Limb (tissue), 2 donors: ENCODE measurements at regions not wholly inside any gene's neighbourhood (a gene's known extent, or its start where the extent isn't known, plus 50 kb on each side); places are given as distances from the start of the nearest gene placed in this dataset.
"Not testable (repeated sequence)": the region's sequence is repeated elsewhere in the genome, so short reads cannot be mapped to it uniquely, and the experiment has no call there.

Experiments used
- DNase-seq, 2 donors: peaks; one replicate each; pipeline ENCODE4 v3.0.0-alpha.2; 2016; ENCODE audit errors: extremely low spot score in 2 of 2

DNA sequence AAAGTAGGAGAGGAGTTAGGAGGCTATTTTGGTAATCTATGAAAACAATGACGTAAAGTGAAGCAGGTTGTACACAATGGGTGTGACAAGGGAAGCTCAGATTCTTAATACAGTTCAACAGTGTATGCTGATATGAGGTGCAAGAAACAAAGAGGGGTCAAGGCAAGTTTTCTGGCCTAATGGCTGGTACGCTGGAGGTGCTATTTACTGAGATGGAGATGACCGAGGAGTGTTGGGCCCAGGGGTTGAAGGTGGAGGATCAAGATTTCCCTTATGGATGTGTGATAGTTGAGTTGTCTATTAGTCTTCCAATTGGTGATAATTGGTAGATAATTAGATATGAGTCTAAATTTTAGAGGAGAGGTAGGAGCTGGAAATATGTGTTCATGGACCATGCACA is 194.0 kb downstream of the FOXD4L6 start:
- not testable (repeated sequence) for DNase-seq

DNA sequence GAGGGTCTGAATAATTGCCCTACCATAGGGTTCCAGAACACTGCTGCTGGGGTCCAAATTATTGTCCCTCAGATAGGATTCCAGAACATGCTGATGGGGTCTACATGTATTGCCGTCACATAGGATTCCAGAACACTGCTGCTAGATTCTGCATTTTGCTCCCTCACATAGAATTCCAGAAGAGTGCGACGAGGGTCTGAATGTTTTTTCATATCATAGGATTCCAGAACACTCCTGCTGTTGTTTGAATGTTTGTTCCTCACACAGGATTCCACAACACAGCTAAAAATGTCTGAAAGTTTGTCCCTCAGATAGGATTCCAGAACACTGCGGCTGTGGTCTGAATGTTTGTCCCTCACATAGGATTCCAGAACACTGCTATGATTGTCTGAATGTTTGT is 198.1 kb downstream of the FOXD4L6 start:
- not testable (repeated sequence) for DNase-seq

DNA sequence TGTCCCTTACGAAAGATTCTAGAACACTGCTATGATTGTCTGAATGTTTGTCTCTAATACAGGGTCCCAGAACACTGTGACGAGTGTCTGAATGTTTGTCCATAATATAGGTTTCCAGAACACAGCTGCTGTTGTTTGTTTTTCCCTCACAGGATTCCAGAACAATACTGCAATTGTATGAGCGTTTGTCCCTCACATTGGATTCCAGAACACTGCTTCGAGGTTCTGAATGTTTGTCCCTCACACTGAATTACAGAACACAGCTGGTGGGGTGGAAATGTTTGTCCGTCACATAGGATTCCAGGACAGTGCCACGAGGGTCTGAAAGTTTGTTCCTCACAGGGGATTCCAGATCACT is 199.0 kb downstream of the FOXD4L6 start:
- DNase-seq = not testable (repeated sequence)

DNA sequence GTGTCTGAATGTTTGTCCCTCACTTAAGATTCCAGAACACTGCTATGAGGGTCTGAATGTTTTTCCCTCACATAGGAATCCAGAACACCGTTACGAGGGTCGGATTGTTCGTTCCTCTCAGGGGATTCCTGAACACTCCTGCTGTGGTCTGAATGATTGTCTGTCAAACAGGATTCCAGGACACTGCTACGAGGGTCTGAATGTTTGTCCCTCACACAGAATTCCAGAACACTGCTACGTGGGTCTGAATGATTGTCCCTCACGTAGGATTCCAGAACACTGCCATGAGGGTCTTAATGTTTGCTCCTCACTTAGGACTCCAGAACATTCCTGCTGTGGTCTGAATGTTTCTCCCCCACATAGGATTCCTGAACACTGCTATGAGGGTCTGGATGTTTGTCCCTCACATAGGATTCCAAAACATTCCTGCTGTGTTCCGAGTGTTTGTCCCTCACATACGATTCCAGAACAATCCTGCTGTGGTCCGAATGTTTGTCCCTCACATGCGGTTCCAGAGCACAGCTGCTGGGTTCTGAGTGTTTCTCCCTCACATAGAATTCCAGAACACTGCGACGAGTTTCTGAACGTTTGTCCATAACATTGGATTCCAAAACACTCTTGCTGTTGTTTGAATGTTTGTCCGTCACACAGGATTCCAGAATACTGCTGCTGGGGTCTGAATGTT is 199.5 kb downstream of the FOXD4L6 start:
- peak in 1 of 2 donors; percentile 11 for DNase-seq

DNA sequence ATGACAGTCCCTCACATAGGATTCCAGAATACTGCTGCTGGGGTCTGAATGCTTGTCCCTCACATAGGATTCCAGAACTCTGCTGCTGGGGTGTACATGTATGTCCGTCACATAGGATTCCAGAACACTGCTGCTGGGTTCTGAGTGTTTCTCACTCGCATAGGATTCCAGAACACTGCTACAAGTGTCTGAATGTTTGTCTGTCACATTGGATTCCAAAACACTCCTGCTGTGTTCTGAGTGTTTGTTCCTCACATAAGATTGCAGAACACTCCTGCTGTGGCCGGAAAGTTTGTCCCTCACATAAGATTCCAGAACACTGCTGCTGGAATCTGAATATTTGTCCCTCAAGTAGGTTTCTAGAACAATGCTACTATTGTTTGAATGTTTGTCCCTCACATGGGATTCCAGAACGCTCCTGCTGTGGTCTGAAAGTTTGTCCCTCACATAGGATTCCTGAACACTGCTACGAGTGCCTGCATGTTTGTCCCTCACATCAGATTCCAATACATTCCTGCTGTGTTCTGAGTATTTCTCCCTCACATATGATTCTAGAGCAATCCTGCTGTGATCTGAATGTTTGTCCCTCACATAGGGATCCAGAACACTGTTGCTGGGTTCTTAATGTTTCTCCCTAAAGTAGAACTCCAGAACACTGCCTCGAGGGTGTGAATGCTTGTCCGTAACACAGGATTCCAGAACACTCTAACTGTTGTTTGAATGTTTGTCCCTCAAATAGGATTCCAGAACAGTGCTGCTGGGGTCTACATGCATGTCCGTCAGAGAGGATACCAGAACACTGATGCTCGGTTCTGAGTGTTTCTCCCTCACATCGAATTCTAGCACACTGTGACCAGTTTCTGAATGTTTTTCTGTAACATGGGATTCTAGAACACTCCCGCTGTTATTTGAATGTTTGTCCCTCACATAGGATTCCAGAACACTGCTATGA is 200.4 kb downstream of the FOXD4L6 start:
- peak in 1 of 2 donors; percentile 11 for DNase-seq

DNA sequence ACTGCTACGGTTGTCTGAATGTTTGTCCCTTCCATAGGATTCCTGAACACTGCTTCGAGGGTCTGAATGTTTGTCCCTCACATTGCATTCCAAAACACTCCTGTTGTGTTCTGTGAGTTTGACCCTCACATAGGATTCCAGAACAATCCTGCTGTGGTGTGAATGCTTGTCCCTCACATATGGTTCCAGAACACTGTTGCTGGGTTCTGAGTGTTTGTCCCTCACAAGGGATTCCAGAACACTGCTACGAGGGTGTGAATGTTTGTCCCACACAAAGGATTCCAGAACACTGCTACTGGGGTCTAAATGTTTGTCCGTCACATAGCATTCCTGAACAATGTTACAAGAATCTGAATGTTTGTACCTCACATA is 201.2 kb downstream of the FOXD4L6 start:
- peak in 1 of 2 donors; percentile 14 for DNase-seq

DNA sequence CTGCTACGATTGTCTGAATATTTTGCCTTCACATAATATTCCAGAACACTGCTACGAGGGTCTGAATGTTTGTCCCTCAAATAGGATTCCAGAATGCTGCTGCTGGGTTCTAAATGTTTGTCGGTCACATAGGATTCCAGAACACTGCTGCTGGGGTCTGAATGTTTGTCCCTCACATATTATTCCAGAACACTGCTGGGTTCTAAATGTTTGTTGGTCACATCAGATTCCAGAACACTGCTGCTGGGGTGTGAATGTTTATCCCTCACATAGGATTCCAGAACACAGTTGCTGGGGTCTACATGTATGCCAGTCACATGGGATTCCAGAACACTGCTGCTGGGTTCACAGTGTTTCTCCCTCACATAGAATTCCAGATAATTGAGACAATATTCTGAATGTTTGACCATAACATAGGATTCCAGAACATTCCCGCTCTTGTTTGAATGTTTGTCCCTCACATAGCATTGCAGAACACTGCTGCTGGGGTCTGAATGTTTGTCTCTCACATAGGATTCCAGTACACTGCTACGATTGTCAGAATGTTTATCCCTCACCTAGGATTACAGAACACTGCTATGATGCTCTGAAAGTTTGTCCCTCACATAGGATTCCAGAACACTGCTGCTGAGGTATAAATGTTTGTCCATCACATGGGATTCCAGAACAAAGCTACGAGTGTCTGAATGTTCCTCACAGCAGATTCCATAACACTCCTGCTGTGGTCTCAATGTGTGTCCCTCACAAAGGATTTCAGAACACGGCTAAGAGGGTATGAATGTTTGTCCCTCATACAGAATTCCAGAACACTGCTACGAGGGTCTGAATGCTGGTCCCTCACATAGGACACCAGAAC is 201.8 kb downstream of the FOXD4L6 start:
- DNase-seq = peak in 1 of 2 donors; percentile 6

DNA sequence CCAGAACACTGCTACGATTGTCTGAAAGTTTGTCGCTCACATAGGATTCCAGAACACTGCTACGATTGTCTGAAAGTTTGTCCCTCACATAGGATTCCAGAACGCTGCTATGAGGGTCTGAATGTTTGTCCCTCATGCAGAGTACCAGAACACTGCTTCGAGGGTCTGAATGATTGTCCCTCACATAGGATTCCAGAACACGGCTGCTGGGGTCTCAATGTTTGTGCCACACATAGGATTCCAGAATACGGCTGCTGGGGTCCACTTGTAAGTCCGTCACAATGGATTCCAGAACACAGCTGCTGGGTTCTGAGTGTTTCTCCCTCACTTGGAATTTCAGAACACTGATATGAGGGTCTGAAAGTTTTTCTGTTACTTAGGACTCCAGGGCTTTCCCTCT is 203.3 kb downstream of the FOXD4L6 start:
- DNase-seq = peak in 1 of 2 donors; percentile 14

DNA sequence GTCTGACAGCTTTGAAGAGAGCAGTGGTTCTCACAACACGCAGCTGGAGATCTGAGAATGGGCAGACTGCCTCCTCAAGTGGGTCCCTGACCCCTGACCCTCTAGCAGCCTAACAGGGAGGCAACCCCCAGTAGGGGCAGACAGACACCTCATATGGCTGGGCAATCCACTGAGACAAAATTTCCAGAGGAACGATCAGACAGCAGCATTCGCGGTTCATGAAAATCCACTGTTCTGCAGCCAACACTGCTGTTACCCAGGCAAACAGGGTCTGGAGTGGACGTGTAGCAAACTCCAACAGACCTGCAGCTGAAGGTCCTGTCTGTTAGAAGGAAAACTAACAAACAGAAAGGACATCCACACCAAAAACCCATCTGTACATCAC is 212.1 kb downstream of the FOXD4L6 start:
- DNase-seq = peak in 1 of 2 donors; percentile 4

DNA sequence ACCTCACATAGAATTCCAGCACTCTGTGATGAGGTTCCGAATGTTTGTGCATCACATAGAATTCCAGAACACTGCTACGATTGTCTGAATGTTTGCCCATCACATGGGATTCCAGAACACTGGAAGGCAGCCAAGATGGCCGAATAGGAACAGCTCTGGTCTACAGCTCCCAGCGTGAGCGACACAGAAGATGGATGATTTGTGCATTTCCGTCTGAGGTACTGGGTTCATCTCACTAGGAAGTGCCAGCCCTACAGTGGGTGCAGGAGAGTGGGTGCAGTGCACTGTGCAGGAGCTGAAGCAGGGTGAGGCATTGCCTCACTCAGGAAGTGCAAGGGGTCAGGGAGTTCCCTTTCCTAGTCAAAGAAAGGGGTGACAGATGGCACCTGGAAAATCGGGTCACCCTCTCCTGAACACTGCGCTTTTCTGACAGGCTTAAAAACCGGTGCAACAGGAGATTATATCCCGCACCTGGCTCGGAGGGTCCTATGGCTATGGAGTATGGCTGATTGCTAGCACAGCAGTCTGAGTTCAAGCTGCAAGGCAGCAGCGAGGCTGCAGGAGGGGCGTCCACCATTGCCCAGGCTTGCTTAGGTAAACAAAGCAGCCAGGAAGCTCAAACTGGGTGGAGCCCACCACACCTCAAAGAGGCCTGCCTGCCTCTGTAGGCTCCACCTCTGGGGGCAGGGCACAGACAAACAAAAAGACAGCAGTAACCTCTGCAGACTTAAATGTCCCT is 212.7 kb downstream of the FOXD4L6 start:
- peak in 1 of 2 donors; percentile 21 for DNase-seq

DNA sequence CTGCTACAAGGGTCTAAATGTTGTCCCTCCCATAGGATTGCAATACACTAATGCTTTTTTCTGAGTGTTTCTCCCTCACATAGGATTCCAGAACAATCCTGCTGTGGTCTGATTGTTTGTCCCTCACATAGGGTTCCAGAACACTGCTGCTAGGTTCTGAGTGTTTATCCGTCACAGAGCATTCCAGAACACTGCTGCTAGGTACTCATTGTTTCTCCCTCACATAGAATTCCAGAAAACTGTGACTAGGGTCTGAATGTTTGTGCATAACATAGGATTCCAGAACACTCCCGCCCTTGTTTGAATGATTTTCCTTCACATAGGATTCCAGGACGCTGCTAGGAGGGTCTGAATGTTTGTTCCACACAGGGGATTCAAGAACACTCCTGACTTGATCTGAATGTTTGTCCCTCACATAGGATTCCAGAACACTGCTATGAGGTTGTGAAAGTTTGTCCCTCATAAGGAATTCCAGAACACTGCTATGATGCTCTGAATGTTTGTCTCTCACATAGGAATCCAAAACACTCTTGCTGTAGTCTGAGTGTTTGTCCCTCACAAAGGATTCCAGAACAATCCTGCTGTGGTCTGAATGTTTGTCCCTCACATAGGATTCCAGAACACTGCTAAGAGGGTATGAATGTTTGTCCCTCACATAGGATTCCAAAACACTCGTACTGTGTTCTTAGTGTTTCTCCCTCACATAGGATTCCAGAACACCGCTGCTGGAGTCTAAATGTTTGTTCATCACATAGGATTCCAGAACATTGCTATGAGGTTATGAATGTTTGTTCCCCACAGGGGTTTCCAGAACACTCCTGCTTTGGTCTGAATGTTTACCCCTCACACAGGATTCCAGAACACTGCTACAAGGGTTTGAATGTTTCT is 213.5 kb downstream of the FOXD4L6 start:
- peak in 1 of 2 donors; percentile 7 for DNase-seq

DNA sequence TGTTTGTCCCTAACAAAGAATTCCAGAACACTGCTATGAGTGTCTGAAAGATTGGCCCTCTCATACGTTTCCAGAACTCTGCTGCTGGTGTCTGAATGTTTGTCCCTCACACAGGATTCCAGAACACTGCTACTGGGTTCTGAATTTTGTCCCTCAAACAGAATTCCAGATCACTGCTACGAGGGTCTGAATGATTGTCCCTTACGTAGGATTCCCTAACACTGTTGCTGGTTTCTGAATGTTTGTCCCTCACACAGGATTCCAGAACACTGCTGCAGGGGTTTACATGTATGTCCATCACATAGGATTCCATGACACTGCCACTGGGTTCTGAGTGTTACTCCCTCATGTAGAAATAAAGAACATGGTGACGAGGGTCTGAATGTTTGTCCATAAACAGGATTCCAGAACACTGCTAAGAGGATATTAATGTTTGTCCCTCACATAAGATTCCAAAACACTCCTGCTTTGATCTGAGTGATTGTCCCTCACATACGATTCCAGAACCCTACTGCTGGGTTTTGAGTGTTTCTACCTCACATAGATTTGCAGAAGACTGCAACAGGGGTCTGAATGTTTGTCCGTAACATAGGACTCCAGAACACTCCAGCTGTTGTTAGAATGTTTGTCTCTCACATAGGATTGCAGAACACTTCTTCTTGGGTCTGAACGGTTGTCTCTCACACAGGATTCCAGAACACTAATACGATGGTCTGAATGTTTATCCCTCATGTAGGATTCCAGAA is 214.4 kb downstream of the FOXD4L6 start:
- peak in 1 of 2 donors; percentile 10 for DNase-seq

DNA sequence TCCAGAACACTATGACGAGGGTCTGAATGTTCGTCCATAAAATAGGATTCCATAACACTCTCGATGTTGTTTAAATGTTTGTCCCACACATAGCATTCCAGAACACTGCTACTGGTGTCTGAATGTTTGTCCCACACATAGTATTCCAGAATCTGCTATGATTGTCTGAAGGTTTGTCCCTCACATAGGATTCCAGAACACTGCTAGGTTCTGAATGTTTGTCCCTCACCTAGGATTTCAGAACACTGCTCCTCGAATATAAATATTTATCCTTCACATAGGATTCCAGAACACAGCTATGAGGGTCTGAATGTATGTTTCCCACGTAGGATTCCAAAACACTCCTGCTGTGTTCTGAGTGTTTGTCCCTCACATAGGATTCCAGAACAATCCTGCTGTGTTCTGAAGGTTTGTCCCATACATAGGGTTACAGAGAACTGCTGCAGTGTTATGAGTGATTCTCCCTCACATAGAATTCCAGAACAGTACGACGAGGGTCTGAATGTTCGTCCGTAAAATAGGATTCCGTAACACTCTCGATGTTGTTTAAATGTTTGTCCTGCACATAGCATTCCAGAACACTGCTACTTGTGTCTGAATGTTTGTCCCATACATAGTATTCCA is 215.3 kb downstream of the FOXD4L6 start:
- no peak for DNase-seq

DNA sequence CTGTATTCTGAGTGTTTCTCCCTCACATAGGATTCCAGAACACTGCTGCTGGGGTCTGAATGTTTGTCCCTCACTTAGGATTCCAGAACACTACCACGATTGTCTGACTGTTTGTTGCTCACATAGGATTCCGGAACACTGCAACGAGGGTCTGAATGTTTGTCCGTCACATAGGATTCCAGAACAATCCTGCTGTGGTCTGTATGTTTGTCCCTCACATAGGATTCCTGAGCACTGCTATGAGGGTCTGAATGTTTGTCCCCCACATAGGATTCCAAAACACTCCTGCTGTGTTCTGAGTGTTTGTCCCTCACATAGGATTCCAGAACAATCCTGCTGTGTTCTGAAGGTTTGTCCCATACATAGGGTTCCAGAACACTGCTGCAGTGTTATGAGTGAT is 215.8 kb downstream of the FOXD4L6 start:
- peak in 1 of 2 donors; percentile 11 for DNase-seq

DNA sequence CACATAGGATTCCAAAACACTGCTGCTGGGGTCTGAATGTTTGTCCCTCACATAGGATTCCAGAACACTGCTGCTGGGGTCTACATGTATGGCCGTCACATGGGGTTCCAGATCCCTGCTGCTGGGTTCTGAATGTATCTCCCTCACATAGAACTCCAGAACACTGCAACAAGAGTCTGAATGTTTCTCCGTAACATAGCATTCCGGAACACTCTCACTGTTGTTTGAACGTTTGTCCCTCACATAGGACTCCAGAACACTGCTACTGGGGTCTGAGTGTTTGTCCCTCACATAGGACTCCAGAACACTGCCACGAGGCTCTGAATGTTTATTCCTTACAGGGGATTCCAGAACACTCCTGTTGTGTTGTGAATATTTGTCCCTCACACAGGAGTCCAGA is 216.8 kb downstream of the FOXD4L6 start:
- DNase-seq = peak in 1 of 2 donors; percentile 2

DNA sequence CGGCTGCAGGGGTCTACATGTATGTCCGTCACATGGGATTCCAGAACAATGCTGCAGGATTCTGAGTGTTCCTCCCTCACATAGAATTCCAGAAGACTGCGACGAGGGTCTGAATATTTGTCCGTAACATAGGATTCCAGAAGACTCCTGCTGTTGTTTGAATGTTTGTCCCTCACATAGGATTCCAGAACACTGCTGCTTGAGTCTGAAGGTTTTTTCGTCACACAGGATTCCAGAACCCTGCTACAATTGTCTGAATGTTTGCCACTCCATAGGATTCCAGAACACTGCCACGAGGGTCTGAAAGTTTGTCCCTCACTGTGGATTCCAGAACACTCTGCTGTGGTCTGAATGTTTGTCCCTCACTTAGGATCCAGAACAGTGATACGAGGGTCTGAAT is 217.5 kb downstream of the FOXD4L6 start:
- DNase-seq = peak in 1 of 2 donors; percentile 7

DNA sequence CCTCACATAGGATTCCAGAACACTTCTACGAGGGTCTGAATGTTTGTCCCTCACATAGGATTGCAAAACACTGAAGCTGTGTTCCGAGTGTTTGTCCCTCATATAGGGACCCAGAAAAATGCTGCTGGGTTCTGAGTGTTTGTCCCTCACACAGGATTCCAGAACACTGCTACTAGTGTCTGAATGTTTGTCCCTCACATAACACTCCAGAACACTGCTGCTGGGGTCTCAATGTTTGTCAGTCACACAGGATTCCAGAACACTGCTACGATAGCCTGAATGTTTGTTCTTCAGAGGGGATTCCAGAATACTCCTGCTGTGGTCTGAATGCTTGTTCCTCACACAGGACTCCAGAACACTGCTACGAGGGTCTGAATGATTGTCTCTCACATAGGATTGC is 218.7 kb downstream of the FOXD4L6 start:
- peak in 1 of 2 donors; percentile 1 for DNase-seq

DNA sequence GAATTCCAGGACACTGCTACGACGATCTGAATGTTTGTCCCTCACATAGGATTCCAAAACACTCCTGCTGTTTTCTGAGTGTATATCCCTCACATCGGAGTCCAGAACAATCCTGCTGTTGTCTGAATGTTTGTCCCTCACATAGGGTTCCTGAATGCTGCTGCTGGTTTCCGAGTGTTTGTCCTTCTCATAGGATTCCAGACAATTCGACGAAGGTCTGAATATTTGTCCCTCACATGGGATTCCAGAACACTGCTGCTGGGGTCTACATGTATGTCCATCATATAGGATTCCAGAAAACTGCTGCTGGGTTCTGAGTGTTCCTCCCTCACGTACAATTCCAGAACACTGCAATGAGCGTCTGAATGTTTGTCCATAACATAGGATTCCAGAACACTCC is 219.4 kb downstream of the FOXD4L6 start:
- DNase-seq = not testable (repeated sequence)
